HFFc6 (cell line): ENCODE measurements at regions not wholly inside any gene's neighbourhood (a gene's known extent, or its start where the extent isn't known, plus 50 kb on each side); places are given as distances from the start of the nearest gene placed in this dataset.
"Not testable (repeated sequence)": the region's sequence is repeated elsewhere in the genome, so short reads cannot be mapped to it uniquely, and the experiment has no call there.

Experiments
- DNase-seq: peaks from one replicate; pipeline ENCODE4 v3.0.0-alpha.2; 2018
- H3K27ac Mint-ChIP-seq: 2 replicates; pipeline ENCODE4 v1.8.0; 2020; ENCODE audit warnings: mild to moderate bottlenecking, mixed read lengths
- H3K27me3 Mint-ChIP-seq: 2 replicates; pipeline ENCODE4 v1.8.0; 2021; ENCODE audit warnings: mild to moderate bottlenecking, moderate library complexity, mixed read lengths; ENCODE audit not compliant: insufficient read depth
- H3K36me3 Mint-ChIP-seq: 2 replicates; pipeline ENCODE4 v1.8.0; 2021; ENCODE audit warnings: low read depth, mixed read lengths
- H3K4me1 Mint-ChIP-seq: 2 replicates; pipeline ENCODE4 v1.8.0; 2020; ENCODE audit warnings: low read depth, mixed read lengths
- H3K4me3 Mint-ChIP-seq: 2 replicates; pipeline ENCODE4 v1.8.0; 2020; ENCODE audit warnings: mild to moderate bottlenecking, moderate library complexity, mixed read lengths
- H3K9me3 Mint-ChIP-seq: 2 replicates; pipeline ENCODE4 v1.8.0; 2020; ENCODE audit warnings: mild to moderate bottlenecking, mixed read lengths
- TF ChIP-seq, protein P1 (sequence below): fragments of 200-600 bp; sonication (generic); IDR thresholded peaks from 2 replicates; pipeline ENCODE4 v1.5.0; 2021; ENCODE audit warnings: antibody characterized with exemption, mild to moderate bottlenecking

DNA sequence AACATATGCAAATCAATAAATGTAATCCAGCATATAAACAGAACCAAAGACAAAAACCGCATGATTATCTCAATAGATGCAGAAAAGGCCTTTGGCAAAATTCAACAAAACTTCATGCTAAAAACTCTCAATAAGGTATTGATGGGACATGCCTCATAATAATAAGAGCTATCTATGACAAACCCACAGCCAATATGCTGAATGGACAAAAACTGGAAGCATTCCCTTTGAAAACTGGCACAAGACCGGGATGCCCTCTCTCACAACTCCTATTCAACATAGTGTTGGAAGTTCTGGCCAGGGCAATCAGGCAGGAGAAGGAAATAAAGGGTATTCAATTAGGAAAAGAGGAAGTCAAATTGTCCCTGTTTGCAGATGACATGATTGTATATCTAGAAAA, 2148.1 kb upstream of the DEFB115 start:
- not testable (repeated sequence) for H3K4me1 Mint-ChIP-seq, H3K4me3 Mint-ChIP-seq, H3K27me3 Mint-ChIP-seq, H3K27ac Mint-ChIP-seq, DNase-seq, H3K36me3 Mint-ChIP-seq
- peaks cover 50% of the 10 kb centered on the region for H3K9me3 Mint-ChIP-seq

DNA sequence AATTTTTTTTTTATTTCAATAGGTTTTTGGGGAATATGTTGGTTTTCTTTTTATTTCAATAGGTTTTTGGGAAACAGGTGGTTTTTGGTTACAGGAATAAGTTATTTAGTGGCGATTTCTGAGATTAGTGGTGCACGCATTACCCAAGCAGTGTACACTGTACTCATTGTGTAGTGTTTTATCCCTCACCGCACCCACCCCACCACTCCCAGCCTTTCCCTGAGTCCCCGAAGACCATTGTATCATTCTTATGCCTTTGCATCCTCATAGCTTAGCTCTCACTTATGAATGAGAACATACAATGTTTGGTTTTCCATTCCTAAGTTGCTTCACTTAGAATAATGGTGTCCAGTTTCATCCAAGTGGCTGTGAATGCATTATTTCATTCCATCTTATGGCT, 2142.4 kb upstream of the DEFB115 start:
- DNase-seq, H3K4me1 Mint-ChIP-seq, H3K27me3 Mint-ChIP-seq, H3K36me3 Mint-ChIP-seq, H3K27ac Mint-ChIP-seq, H3K4me3 Mint-ChIP-seq: not testable (repeated sequence)
- H3K9me3 Mint-ChIP-seq, result peaks cover 68% of the 10 kb centered on the region

DNA sequence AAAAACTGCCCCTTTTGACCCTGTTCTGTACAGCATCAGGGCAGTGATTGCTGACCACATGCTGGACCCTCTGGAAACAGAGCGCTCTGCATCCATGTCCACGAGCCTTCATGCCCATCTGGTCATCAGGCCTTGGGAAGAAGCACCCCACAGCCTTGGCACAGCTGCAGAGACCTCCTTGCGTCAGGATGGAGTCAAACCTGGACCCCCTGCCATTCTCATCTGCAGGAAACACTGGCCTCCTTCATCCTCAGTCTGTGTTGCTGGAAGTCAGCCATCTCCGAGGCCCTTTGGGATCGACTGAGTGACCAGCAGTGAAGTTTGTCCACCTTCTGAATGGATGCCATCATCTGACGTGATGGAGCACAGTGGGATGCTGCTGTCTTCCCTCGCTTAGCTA, 2138.3 kb upstream of the DEFB115 start:
- Mint-ChIP-seq H3K4me1 (no peaks in the 10 kb centered on the region), H3K27ac (no peak overlapping the region), H3K9me3 (peaks cover 75% of the 10 kb centered on the region), H3K36me3 (peaks cover 8% of the 10 kb centered on the region; the same call in 1 of the 2 replicates), H3K4me3 (no peak overlapping the region), H3K27me3 (no peaks in the 10 kb centered on the region)
- TF ChIP-seq, protein P1, sequence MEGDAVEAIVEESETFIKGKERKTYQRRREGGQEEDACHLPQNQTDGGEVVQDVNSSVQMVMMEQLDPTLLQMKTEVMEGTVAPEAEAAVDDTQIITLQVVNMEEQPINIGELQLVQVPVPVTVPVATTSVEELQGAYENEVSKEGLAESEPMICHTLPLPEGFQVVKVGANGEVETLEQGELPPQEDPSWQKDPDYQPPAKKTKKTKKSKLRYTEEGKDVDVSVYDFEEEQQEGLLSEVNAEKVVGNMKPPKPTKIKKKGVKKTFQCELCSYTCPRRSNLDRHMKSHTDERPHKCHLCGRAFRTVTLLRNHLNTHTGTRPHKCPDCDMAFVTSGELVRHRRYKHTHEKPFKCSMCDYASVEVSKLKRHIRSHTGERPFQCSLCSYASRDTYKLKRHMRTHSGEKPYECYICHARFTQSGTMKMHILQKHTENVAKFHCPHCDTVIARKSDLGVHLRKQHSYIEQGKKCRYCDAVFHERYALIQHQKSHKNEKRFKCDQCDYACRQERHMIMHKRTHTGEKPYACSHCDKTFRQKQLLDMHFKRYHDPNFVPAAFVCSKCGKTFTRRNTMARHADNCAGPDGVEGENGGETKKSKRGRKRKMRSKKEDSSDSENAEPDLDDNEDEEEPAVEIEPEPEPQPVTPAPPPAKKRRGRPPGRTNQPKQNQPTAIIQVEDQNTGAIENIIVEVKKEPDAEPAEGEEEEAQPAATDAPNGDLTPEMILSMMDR, result no peak
- DNase-seq, result no peak

DNA sequence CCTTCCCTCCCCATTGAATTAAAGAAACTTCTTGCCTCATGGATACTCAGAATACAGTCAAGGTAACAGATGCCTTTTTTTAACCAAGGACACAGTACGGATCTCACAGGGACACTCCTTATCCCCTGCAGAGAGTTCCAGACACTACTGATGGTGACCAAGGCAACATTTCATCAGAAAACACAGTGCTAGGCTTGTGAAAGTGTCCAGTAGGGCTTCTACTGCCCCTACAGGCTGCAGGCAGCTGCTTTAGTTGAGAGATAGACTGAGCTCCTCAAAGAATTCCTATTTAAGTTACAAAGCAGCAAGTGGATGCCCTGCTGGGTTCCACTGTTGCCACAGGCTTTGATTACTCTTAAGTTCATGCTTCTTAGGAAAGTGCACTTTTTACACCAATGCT, 2137.8 kb upstream of the DEFB115 start:
- DNase-seq, H3K4me1 Mint-ChIP-seq, H3K36me3 Mint-ChIP-seq, H3K4me3 Mint-ChIP-seq, H3K27ac Mint-ChIP-seq, H3K27me3 Mint-ChIP-seq: not testable (repeated sequence)
- H3K9me3 Mint-ChIP-seq, result peaks cover 75% of the 10 kb centered on the region

DNA sequence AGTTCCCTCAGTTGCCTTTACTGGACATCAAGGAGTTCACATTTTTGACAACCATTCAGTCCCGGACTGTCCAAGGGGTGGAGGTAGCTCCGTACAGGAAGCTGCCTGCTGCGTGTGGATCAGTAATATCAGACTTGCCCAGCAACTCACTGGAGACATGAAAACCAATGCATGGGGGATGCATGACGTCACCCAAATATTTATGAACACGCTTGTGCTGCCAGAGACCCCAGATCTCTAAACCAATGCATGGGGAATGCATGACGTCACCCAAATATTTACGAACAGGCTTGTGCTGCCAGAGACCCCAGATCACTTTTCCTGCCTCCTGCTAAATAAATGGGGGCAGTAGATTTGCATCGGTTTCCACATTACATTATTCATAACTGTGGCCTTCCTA, 2137.4 kb upstream of the DEFB115 start:
- not testable (repeated sequence) for H3K36me3 Mint-ChIP-seq, H3K27me3 Mint-ChIP-seq, DNase-seq, H3K4me3 Mint-ChIP-seq, H3K4me1 Mint-ChIP-seq, H3K27ac Mint-ChIP-seq
- H3K9me3 Mint-ChIP-seq, result peaks cover 79% of the 10 kb centered on the region

DNA sequence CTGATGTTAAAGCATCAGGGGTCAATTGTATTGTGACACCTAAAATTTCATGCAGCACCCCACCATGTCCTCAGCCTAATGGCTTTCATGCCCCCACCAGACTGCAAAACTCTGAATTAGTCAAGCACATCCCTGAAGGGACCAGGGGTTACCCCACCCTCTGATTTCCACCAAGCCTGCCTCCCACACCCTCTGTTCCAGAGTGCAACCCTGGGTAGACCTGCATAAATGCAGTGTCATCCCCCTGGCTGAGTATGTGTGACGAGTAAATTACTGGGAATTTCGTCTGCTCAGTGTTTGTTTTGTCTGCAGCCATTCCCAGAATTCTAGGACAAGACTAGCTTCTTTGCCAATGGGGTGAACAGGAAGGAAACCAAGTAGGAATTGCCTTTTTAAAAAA, 2136.9 kb upstream of the DEFB115 start:
- H3K4me1 Mint-ChIP-seq, H3K4me3 Mint-ChIP-seq, H3K27me3 Mint-ChIP-seq, H3K36me3 Mint-ChIP-seq, DNase-seq, H3K27ac Mint-ChIP-seq: not testable (repeated sequence)
- peaks cover 79% of the 10 kb centered on the region for H3K9me3 Mint-ChIP-seq

DNA sequence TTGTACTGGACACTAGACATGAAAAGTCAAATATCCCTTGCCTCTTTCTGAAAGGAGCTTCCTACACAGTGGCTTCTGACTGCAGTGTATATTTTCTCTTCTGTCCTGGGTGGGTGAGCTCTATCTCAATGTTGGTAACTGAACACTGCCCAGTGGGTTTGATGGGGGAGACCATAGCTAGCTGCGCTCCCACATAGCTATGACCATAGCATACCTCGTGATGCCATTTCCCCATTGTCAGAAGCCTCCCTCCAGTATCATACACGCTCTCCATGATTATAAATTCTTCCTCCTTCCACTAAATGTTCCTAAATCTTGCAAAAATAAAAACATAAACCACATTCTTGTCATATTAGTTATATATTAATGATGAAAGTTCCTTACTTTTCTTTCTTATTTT, 2134.7 kb upstream of the DEFB115 start:
- H3K9me3 Mint-ChIP-seq, result peaks cover 63% of the 10 kb centered on the region
- not testable (repeated sequence) for H3K36me3 Mint-ChIP-seq, H3K4me1 Mint-ChIP-seq, H3K4me3 Mint-ChIP-seq, H3K27me3 Mint-ChIP-seq, H3K27ac Mint-ChIP-seq, DNase-seq

DNA sequence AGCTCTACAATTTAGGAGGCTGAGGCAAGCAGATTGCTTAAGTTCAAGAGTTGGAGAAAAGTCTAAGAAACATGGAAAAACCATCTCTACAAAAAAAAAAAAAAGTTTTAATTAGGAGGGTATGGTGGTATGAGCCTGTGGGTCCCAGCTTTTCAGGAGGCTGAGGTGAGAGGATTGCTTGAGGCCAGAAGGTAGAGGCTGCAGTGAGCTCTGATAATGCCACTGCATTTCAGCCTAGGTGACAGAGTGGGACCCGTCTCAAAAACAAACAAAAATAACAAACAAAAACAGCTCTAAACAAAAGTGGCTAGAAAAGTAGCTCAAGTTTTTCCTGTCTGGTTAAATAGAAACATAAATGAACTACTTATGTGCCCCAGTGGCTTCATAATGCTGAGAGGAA, 2133.6 kb upstream of the DEFB115 start:
- H3K9me3 Mint-ChIP-seq, result peaks cover 52% of the 10 kb centered on the region
- no peak overlapping the region for H3K27ac Mint-ChIP-seq
- DNase-seq, result no peak
- H3K4me3 Mint-ChIP-seq, result no peak overlapping the region
- no peaks in the 10 kb centered on the region for H3K4me1 Mint-ChIP-seq
- TF ChIP-seq, protein P1, result no peak
- no peaks in the 10 kb centered on the region for H3K27me3 Mint-ChIP-seq
- peaks cover 8% of the 10 kb centered on the region; the same call in 1 of the 2 replicates for H3K36me3 Mint-ChIP-seq
